HFFc6 (cell line): ENCODE measurements at regions not wholly inside any gene's neighbourhood (a gene's known extent, or its start where the extent isn't known, plus 50 kb on each side); places are given as distances from the start of the nearest gene placed in this dataset.
"Not testable (repeated sequence)": the region's sequence is repeated elsewhere in the genome, so short reads cannot be mapped to it uniquely, and the experiment has no call there.

Experiments
- DNase-seq: peaks from one replicate; pipeline ENCODE4 v3.0.0-alpha.2; 2018
- H3K27ac Mint-ChIP-seq: 2 replicates; pipeline ENCODE4 v1.8.0; 2020; ENCODE audit warnings: mild to moderate bottlenecking, mixed read lengths
- H3K27me3 Mint-ChIP-seq: 2 replicates; pipeline ENCODE4 v1.8.0; 2021; ENCODE audit warnings: mild to moderate bottlenecking, moderate library complexity, mixed read lengths; ENCODE audit not compliant: insufficient read depth
- H3K36me3 Mint-ChIP-seq: 2 replicates; pipeline ENCODE4 v1.8.0; 2021; ENCODE audit warnings: low read depth, mixed read lengths
- H3K4me1 Mint-ChIP-seq: 2 replicates; pipeline ENCODE4 v1.8.0; 2020; ENCODE audit warnings: low read depth, mixed read lengths
- H3K4me3 Mint-ChIP-seq: 2 replicates; pipeline ENCODE4 v1.8.0; 2020; ENCODE audit warnings: mild to moderate bottlenecking, moderate library complexity, mixed read lengths
- H3K9me3 Mint-ChIP-seq: 2 replicates; pipeline ENCODE4 v1.8.0; 2020; ENCODE audit warnings: mild to moderate bottlenecking, mixed read lengths
- TF ChIP-seq, protein P1 (sequence below): fragments of 200-600 bp; sonication (generic); IDR thresholded peaks from 2 replicates; pipeline ENCODE4 v1.5.0; 2021; ENCODE audit warnings: antibody characterized with exemption, mild to moderate bottlenecking

DNA sequence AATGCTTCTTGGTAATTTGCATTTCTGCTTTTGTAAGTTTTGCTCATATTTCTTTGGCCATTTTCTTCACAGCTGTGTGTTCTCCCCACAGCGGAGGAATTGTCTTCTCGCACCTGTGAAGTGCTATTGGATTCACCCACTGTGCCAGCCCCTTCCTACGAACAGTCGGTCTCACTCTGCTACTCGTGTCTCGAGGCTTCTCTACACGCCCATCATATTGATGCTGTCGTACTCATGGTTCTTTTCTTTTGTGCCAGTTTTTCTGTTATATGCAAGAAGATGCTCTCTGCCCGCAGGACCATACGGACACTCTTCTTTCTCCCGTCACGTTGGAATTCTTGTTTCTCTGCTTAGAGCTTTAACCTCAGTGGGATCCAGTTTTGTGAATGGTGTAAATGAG is 200.3 kb downstream of the DLL1 start:
- Mint-ChIP-seq H3K9me3 (peaks cover 49% of the 10 kb centered on the region), H3K4me1 (no peaks in the 10 kb centered on the region), H3K36me3 (no peaks in the 10 kb centered on the region; the same call in 1 of the 2 replicates), H3K27ac (no peak overlapping the region), H3K27me3 (peaks cover 1% of the 10 kb centered on the region; the same call in 1 of the 2 replicates), H3K4me3 (no peak overlapping the region)
- TF ChIP-seq, protein P1, sequence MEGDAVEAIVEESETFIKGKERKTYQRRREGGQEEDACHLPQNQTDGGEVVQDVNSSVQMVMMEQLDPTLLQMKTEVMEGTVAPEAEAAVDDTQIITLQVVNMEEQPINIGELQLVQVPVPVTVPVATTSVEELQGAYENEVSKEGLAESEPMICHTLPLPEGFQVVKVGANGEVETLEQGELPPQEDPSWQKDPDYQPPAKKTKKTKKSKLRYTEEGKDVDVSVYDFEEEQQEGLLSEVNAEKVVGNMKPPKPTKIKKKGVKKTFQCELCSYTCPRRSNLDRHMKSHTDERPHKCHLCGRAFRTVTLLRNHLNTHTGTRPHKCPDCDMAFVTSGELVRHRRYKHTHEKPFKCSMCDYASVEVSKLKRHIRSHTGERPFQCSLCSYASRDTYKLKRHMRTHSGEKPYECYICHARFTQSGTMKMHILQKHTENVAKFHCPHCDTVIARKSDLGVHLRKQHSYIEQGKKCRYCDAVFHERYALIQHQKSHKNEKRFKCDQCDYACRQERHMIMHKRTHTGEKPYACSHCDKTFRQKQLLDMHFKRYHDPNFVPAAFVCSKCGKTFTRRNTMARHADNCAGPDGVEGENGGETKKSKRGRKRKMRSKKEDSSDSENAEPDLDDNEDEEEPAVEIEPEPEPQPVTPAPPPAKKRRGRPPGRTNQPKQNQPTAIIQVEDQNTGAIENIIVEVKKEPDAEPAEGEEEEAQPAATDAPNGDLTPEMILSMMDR: no peak
- DNase-seq: no peak

DNA sequence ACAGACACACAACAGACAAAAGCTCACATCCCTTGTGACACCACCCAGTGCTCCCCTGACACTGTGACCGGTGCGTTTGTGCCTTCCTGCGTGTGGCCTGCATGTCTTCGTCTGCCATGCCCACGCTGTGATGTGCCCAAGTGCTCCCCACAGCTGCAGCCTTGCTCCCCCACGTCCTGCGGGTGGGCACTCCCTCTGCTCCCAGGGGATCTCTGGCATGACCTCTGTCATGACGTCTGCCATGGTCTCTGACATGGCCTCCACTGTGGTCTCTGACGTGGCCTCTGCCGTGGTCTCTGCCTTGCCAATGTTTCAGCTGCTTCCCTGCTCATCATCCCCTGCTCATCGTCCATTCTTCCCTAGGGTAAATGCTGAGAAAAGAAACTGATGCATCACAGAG is 200.9 kb downstream of the DLL1 start:
- no peak for DNase-seq
- Mint-ChIP-seq H3K27me3 (peaks cover 1% of the 10 kb centered on the region; the same call in 1 of the 2 replicates), H3K4me3 (no peak overlapping the region), H3K9me3 (peaks cover 50% of the 10 kb centered on the region), H3K4me1 (no peaks in the 10 kb centered on the region), H3K27ac (no peak overlapping the region), H3K36me3 (no peaks in the 10 kb centered on the region; the same call in 1 of the 2 replicates)
- TF ChIP-seq, protein P1: no peak

DNA sequence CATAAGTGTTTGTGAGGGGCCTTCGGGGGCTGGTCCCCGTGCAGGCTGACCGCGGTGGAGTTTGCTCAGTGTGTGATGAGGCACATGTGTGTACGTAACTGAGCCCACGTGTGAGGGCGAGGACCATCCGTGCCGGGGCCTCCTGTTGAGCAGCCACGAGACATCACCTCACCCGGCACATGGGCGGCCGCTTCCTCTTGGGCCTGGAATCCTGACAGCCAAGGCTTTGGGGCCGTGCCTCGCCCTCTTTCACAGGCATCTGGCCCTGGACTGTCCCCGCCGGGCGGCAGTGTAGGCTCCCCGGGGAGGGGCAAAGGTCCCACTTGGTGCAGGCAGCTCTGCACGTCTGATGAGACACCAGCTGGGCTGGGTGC is 202.3 kb downstream of the DLL1 start:
- H3K4me3 Mint-ChIP-seq: no peak overlapping the region
- peaks cover 54% of the 10 kb centered on the region for H3K9me3 Mint-ChIP-seq
- peaks cover 3% of the 10 kb centered on the region; the same call in 1 of the 2 replicates for H3K27me3 Mint-ChIP-seq
- H3K4me1 Mint-ChIP-seq: no peaks in the 10 kb centered on the region
- TF ChIP-seq, protein P1: no peak
- no peak overlapping the region for H3K27ac Mint-ChIP-seq
- no peak for DNase-seq
- no peaks in the 10 kb centered on the region; the same call in 1 of the 2 replicates for H3K36me3 Mint-ChIP-seq

DNA sequence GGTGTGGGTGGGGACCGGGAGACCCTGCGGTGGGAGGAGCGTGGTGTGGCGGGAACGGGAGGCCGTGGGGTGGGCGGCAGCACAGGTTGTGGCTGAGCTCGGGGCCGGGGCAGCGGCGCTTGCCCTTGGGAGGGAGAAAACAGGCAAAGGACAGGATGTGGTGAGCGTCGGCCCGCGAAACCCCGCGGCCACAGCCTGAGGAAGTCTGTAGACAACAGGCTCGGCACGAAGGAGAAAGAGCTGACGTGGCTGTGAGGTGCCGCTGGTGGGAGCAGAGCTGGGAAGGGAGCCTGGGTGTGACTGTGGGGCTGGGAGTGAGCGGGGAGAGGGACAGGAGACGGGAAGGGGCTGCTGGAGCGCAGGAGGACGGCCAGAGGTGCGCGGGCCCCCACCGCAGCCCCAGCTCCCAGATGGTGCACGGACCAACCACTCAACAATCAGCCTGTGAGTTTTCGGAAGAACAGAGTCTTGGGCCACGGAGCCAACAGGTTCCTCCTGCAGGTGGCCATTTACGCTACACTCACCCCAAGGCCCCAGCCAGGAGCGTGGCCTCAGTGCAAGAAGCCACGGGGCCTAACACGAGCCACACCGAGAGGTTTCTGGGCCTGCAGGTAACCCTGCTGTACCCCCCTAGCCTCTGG is 202.8 kb downstream of the DLL1 start:
- Mint-ChIP-seq H3K27me3 (peaks cover 3% of the 10 kb centered on the region; the same call in 1 of the 2 replicates), H3K27ac (no peak overlapping the region), H3K4me3 (no peak overlapping the region), H3K36me3 (no peaks in the 10 kb centered on the region; the same call in 1 of the 2 replicates), H3K9me3 (peaks cover 59% of the 10 kb centered on the region), H3K4me1 (no peaks in the 10 kb centered on the region)
- TF ChIP-seq, protein P1: no peak
- no peak for DNase-seq

DNA sequence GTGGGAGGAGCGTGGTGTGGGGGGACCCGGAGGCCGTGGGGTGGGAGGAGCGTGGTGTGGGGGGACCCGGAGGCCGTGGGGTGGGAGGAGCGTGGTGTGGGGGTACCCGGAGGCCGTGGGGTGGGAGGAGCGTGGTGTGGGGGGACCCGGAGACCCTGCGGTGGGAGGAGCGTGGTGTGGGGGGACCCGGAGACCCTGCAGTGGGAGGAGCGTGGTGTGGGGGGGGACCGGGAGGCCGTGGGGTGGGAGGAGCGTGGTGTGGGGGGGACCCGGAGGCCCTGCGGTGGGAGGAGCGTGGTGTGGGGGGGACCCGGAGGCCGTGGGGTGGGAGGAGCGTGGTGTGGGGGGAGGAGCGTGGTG is 203.5 kb downstream of the DLL1 start:
- H3K27ac Mint-ChIP-seq, H3K4me1 Mint-ChIP-seq, DNase-seq: not testable (repeated sequence)

DNA sequence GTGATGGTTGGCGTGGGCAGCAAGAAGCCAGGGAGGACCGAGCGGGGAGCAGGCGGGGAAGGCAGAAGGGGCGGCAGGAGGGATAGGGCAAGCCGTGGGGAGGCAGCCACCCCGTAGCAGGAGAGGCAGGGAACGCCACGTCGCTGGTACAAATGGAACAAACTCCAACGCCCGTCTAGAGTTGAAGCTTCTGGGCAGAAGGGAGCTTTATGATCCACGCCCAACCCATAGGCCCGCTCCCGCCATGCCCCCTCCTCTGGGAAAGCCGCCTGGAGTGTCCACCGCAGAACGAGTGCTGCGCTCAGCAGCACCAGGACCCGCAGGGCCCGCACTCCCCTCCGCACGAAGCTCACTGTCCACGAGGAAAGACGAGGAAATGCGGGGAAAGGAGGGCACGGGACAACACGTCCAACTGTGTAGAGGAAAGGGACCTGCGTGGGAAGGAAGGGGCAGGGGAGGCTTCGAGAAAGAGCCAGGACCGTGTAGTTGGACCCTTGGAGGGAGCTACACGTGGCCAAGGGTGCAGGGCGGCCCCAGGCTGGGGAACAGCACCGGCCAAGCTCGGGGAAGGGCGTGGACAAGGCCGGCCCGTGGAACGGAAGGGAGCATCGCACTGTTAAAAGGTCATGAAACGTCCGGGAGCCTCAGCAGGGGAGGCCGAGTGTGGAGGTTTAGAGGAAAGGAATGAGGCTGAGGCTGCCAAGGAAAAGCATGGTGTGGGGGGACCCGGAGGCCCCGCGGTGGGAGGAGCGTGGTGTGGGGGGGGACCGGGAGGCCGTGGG is 204.0 kb downstream of the DLL1 start:
- Mint-ChIP-seq H3K27ac (no peak overlapping the region), H3K9me3 (peaks cover 69% of the 10 kb centered on the region), H3K27me3 (peaks cover 2% of the 10 kb centered on the region; the same call in 1 of the 2 replicates), H3K4me1 (no peaks in the 10 kb centered on the region), H3K36me3 (no peaks in the 10 kb centered on the region; the same call in 1 of the 2 replicates), H3K4me3 (no peak overlapping the region)
- TF ChIP-seq, protein P1: no peak
- DNase-seq: no peak

More for the DNA sequence above, 203.5 kb downstream of the DLL1 start:
- H3K27me3 Mint-ChIP-seq, H3K36me3 Mint-ChIP-seq, H3K4me3 Mint-ChIP-seq: not testable (repeated sequence)
- peaks cover 64% of the 10 kb centered on the region for H3K9me3 Mint-ChIP-seq
